K562 (cell line): ENCODE measurements at regions not wholly inside any gene's neighbourhood (a gene's known extent, or its start where the extent isn't known, plus 50 kb on each side); places are given as distances from the start of the nearest gene placed in this dataset.

ENCODE experiments used
- CTCF ChIP-seq, 3 experiments: IDR thresholded peaks in 2 of 3; conservative IDR thresholded peaks in 1 of 3; 2 replicates each; pipeline ENCODE4 v1.5.1; 2011 to 2012; ENCODE audit warnings: low read length in 3 of 3, mild to moderate bottlenecking in 3 of 3, control low read depth in 2 of 3, improper control_type of control experiment in 1 of 3, inconsistent platforms in 1 of 3, low read depth in 1 of 3, mixed read lengths in 1 of 3, moderate library complexity in 1 of 3; ENCODE audit not compliant: insufficient read depth in 2 of 3
- DACH1 ChIP-seq: fragments of 450-650 bp; IDR thresholded peaks from 2 replicates; pipeline ENCODE4 v1.6.1; 2018; ENCODE audit not compliant: partially characterized antibody
- KDM5B ChIP-seq: fragments of 200-600 bp; sonication (generic); IDR thresholded peaks from 2 replicates; pipeline ENCODE4 v1.6.1; 2012; ENCODE audit warnings: low read depth, mild to moderate bottlenecking, moderate library complexity, low read length, control low read depth, inconsistent platforms; ENCODE audit not compliant: insufficient replicate concordance
- PYGO2 ChIP-seq: fragments of 450-650 bp; IDR thresholded peaks from 2 replicates; pipeline ENCODE4 v1.6.1; 2016; ENCODE audit warnings: mild to moderate bottlenecking, missing genetic modification characterization, moderate library complexity, missing compliant biosample characterization
- TF ChIP-seq, protein P1 (sequence below): fragments of 450-650 bp; IDR thresholded peaks from 2 replicates; pipeline ENCODE4 v1.6.1; 2017; ENCODE audit warnings: mild to moderate bottlenecking, moderate library complexity

GRCh38 chr2:41040782-41041520 lies 589.1 kb upstream of the SLC8A1 start:
- no peak for TF ChIP-seq DACH1
- TF ChIP-seq CTCF (IDR thresholded peaks at IDR 0.05 in 2 of 3, conservative IDR thresholded peaks at IDR 0.05 in 1 of 3; ENCODE audit: insufficient read depth in 2 of 3, low read depth in 1 of 3, low read length in 3 of 3): no peak
- TF ChIP-seq, protein P1, sequence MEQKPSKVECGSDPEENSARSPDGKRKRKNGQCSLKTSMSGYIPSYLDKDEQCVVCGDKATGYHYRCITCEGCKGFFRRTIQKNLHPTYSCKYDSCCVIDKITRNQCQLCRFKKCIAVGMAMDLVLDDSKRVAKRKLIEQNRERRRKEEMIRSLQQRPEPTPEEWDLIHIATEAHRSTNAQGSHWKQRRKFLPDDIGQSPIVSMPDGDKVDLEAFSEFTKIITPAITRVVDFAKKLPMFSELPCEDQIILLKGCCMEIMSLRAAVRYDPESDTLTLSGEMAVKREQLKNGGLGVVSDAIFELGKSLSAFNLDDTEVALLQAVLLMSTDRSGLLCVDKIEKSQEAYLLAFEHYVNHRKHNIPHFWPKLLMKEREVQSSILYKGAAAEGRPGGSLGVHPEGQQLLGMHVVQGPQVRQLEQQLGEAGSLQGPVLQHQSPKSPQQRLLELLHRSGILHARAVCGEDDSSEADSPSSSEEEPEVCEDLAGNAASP: no peak
- TF ChIP-seq KDM5B: no peak
- no peak for TF ChIP-seq PYGO2 (tag)
